ENCODE measurements at regions not wholly inside any gene's neighbourhood (a gene's known extent, or its start where the extent isn't known, plus 50 kb on each side); places are given as distances from the start of the nearest gene placed in this dataset.
A peak's percentile ranks its signal among the peaks of the same experiment; 100 is the strongest.

DNA sequence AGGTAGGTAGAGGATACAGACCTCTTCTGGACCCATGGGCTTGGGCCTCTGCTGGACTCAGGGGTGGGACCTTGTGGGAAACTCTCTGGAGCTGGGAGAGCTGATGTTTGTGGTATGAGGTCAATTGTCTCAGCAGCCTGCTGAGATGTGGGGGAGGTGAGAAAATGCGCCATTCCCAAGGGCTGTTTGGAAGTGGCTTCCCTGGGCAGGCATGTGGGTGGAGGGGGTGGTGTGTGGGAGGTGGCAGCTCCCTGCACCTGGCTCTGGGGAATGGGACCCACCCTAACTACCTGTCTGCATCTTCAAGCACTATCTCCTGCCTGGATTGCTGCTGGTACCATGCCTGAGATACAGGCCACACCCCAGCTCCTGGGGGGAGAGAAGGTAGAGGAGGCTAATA is 97.4 kb upstream of the THY1 start:
- DNase-seq, result peak; percentile 14

DNA sequence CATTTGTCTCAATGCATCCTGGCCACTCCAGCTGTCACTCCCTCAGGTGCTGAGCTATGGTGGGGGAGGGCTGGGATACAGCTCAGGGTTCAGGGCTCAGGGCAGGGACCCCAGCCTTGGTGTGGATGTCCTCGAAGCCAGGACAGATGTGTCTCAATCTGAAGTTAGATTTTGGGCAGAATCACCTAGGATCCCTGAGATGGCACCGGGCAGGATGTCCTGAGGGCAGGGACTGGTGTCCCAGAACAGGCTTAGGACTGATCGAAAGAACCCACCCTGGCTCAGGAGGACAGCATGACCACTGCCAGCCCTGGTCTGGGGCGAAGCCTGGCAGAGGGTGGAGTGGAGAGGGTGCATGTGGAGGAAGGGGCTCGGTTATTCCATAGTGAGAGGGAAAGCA is 96.8 kb upstream of the THY1 start:
- no peak for DNase-seq

GRCh38 chr11:119518746-119519730 is 96.1 kb upstream of the THY1 start:
- no peak for DNase-seq

DNA sequence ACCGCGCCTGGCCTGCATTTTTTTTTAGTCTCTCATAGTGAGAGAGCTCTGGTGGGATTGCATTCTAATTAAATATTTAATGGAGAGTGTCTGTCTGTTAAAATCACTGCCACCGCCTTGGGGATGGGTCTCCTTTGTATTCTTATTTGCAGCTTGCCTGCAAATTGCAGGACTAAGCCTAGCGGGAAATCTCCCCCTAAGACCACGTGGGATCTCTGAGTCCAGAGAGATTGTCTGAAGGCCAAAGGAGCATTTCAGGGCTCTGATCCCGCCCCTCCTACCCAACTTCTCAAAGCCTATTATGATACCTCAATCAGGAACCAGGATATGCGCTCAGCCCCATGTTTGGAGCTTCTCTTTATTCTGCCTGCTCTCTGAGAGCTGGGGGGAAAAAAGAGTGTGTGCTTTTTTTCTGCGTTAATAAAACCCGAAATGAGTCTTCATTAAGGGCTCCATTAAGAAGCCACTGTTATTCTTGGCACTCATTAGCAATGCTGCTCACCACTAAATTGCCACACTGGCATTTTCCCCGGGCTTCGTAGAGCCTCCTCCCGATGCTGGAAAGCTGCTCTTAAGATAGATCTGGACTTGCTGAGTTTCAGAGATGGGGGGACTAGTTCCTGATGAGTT is 92.9 kb upstream of the THY1 start:
- no peak for DNase-seq

- no peak for DNase-seq
These were observed 90.8 kb upstream of the THY1 start for GRCh38 chr11:119513806-119514170.

GRCh38 chr11:119513131-119513805 is 90.3 kb upstream of the THY1 start:
- DNase-seq, result no peak

DNA sequence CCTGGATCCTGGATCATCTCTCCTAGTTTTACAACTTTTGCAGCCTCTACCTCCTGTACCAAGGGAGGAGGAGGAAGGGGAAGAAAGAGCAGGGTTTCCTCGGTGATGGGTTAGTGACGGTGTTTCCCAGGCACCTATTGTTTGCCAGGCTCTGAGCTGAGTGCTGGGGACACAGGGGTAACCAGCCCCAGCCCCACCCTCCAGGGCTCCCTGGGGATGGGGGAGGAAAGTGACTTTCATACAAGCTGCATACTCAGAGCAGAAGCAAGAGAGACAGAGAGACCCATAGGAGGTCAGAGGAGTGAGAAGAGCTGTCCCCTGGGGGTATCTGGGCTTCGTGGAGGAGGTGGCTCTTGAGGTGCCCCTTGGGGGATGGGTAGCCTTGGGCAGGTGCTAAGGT is 89.4 kb upstream of the THY1 start:
- no peak for DNase-seq

DNA sequence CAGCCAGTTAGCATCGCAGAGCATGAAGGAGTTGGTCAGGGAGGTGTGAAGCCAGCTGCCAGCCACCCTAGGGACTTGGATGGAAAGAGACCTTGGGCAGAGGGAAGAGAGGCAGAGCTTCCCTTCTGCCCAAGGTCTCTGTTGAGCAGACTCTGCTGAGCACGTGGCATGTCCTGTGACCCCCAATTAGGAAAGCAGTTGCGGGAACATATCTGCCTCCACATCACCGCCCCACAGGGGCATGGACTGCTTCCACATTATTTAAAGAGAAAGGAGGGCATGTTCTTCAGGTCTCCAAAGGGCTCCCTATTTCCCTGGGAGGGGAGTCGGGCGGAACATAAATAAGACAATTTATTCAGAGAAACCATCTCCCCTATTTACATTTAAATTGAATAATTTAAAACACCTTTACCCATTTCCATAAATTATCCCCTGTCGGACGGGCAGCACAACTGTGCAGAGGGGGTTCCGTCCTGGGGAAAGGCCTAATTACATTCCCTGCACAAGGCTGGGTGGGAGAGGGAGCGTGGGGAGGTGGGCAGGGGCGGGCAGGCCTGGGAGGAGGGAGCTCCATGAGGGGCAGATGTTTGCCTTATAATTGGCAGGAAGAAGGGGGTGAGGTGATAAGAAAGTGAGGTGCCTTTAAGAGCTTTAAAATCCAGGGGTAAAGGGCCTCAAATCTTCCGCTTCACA is 88.8 kb upstream of the THY1 start:
- DNase-seq, result no peak

DNA sequence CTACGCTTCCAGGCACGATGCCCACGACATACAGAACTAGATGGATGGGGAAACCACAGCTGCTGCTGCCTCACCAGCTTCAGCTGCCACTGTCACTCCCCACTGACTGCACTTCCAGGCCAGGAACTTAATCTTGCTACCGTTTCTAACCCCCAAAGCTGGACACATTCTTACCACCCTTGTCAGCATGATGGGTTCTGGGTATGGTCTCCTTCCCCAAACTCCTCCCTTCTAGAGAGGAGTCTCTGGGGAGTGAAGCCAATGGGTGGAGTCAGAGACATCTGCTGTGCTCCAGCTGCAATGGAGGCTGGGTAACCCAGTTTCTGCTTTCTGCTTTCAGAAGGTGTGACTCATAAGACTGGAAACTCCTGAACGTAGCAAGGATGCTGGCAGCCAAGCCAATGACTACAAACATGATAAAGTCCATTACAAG is 87.0 kb upstream of the THY1 start:
- no peak for DNase-seq

GRCh38 chr11:119509282-119509841 is 86.4 kb upstream of the THY1 start:
- no peak for DNase-seq

GRCh38 chr11:119506436-119506835 is 83.5 kb upstream of the THY1 start:
- DNase-seq, result no peak

GRCh38 chr11:119505861-119506260 is 82.9 kb upstream of the THY1 start:
- no peak for DNase-seq

DNA sequence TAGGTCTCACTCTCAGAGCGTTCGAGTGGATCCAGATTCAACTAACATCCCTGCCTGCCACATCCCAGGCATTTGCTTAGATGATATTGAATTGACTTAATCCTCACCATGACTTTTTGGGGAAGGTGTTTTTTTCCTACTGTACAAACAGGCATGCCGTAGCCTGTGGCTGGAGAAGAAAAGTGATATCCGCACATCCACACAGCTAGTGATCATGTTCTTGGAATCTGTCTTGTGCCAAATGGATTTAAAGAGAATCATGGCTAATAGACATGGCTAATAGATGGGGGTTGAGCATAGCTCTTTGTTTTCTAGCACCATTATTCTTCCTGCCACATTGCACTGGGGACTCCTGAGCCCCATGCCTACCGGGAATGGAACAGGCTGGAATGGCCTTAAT is 82.1 kb upstream of the THY1 start:
- no peak for DNase-seq

GRCh38 chr11:119504371-119504770 is 81.4 kb upstream of the THY1 start:
- DNase-seq, result no peak

DNA sequence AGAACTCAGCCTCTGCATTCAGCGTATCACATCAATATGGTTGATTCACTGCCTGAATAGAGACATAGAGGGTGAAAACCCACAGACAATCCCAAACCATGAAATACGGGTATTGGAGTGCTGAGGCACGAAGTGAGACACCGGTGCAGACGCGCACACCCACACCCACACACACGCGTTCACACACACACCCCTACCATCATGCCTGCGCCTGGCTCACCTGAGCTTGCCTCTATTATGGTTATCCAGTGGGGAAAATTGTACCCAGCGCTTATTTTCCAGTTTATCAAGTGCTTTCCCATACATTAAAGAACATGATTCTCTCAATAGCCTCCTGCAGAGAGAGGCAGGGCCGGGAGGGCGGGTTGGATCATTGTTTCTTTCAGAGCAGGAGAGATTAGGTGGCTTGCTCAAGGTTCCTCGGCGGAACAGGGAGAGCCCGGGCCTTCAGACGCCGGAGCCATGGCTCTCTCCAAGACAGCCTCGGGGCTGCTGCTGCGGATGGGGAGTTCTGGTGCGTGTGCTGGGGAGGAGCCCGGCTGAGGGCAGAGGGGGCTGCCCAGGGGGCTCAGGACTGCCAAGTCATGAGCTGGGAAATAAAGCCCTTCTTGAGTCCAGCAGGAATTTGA is 78.9 kb upstream of the THY1 start:
- no peak for DNase-seq

- no peak for DNase-seq
These were observed 74.7 kb upstream of the THY1 start for GRCh38 chr11:119497717-119498116.

DNA sequence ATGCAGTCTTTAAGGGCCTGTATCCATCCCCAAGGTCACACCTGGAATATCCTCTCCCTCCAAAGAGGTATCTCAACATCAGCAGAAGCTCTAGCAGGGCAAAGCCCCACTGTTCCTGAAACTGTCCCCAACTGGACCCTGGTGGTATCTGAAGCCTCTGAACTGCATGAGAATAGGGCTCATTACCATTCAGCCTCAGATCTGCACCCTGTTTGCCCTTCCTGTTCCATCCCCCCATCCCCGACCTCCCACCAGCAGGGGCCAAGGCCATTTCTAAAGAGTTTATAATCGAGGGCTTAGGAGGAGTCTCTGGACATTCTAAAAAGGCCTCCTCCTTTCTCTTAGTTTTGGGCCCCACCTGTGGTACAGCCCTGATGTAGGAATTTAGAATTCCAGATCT is 74.0 kb upstream of the THY1 start:
- DNase-seq, result no peak

DNA sequence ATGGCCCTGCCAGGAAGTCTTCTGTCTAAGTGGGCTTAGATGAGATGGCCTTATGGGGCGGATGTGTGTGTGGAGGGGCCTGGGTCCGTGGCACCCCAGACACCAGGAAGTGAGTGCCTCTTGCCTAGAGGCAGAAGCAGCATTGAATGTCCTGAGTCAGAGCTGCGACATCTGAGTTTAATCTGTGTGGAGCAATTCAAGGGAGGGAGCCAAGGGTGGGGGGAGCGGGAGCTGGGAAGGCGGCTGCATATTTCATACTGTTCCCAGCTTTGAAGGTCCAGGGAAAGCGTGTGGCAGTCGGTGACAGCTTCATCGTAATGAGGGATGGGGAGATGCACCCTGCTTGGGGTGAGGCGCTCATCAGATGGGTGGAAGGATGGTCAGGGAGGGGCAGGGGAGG is 73.5 kb upstream of the THY1 start:
- no peak for DNase-seq

DNA sequence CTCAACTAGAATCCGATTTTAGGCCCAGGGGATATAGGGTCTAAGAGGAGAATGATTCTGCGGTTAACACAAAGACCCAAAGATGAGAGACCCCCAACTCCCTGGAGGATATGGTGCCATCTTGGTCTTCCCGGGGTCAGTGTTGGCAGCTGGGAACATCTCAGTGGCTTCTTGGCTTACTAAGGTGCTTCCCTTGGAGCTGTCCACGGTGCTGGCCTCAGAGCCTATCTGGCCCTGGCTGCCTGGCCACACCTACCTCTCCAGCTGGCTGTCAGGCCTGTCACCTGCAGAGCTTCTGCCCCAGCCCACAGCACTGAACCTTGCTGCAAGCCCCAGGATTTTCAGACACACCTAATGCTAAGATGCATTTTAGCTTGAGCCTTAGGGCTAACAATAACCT is 70.7 kb upstream of the THY1 start:
- DNase-seq, result no peak

GRCh38 chr11:119491753-119492510 is 69.0 kb upstream of the THY1 start:
- peak; percentile 90 for DNase-seq

DNA sequence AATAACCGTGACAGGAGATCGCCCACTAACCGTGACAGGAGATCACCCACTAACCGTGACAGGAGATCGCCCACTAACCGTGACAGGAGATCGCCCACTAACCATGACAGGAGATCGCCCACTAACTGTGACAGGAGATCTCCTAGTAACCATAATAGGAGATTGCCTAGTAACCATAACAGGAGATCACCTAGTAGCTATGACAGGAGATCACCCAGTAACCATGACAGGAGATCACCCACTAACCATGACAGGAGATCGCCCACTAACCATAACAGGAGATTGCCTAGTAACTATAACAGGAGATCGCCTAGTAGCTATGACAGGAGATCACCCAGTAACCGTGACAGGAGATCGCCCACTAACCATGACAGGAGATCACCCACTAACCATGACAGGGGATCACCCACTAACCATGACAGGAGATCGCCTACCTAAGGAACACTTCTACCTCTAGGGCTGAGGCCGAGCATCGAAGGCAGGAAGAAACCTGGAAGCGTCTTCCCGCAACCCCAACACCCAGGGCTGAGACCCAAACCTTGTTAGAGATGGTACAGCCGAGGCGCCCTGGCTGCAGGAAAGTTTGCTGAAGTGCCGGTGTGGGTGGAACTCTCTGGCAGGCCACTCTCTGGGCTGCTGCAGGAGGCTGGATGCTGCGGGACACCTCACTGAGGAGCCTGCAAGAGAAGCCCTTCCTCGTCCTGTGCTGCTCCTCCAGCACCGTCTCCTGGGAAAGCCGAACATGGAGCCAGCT is 67.5 kb upstream of the THY1 start:
- no peak for DNase-seq
